ENCODE measurements at regions not wholly inside any gene's neighbourhood (a gene's known extent, or its start where the extent isn't known, plus 50 kb on each side); places are given as distances from the start of the nearest gene placed in this dataset.
A peak's percentile ranks its signal among the peaks of the same experiment; 100 is the strongest.

DNA sequence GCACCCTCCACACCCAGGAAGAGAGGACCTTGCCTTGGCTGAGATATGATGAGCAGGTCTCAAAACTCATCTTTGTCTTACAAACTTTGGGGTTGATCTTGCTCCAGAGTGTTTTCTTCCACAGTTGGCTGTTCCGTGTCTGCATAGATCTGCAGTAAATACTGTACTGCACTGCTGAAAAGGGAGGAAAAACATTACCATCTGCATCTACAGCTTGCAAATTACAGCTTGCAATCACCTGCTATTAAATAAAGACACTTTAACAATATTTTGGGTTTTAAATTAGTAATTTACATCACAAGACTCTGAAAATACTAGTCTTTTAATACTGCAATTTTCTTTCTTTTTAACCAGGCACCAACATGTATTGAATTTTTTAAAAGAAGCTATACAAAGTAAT is 499.5 kb downstream of the STIM2 start:
- Histone ChIP-seq H3K27ac (ENCODE audit: low read length) (no peak overlapping the region), H3K4me1 (ENCODE audit: control insufficient read depth, insufficient read depth, low read length) (no peaks in the 10 kb centered on the region), H3K27me3 (ENCODE audit: control insufficient read depth, insufficient read depth, low read length) (no peaks in the 10 kb centered on the region), H3K4me3 (ENCODE audit: low read depth in 2 of 2, low read length in 2 of 2) (no peak overlapping the region), H3K9me3 (ENCODE audit: control insufficient read depth, insufficient read depth, low read depth, low read length) (no peaks in the 10 kb centered on the region), H3K36me3 (ENCODE audit: control insufficient read depth, insufficient read depth, low read length) (no peaks in the 10 kb centered on the region)
- ChIA-PET CTCF (no interaction called here), POLR2A (no interaction called here)
- in situ Hi-C loops (cut with HindIII; ENCODE audit: low pct_unique_long_range_greater_than_20kb, low sequenced_read_pairs) (no loop called here), intact Hi-C loops (cut with micrococcal nuclease; ENCODE audit: unreplicated experiment) (no loop called here)
- ATAC-seq, result no peak
- DNase-seq (ENCODE audit: low read depth, low spot score), result no peak
- no TSS peak for BruUV-seq (replicated peaks)
- TF ChIP-seq POLR2AphosphoS5 (IDR thresholded peaks at IDR 0.05; ENCODE audit: low read depth, low read length) (no peak), TCF7L2 (IDR thresholded peaks at IDR 0.05; ENCODE audit: low read depth, low read length) (no peak), SIN3A (IDR thresholded peaks at IDR 0.05; ENCODE audit: borderline replicate concordance, insufficient read depth, low read depth, low read length) (no peak)
- TF ChIP-seq, protein P1, sequence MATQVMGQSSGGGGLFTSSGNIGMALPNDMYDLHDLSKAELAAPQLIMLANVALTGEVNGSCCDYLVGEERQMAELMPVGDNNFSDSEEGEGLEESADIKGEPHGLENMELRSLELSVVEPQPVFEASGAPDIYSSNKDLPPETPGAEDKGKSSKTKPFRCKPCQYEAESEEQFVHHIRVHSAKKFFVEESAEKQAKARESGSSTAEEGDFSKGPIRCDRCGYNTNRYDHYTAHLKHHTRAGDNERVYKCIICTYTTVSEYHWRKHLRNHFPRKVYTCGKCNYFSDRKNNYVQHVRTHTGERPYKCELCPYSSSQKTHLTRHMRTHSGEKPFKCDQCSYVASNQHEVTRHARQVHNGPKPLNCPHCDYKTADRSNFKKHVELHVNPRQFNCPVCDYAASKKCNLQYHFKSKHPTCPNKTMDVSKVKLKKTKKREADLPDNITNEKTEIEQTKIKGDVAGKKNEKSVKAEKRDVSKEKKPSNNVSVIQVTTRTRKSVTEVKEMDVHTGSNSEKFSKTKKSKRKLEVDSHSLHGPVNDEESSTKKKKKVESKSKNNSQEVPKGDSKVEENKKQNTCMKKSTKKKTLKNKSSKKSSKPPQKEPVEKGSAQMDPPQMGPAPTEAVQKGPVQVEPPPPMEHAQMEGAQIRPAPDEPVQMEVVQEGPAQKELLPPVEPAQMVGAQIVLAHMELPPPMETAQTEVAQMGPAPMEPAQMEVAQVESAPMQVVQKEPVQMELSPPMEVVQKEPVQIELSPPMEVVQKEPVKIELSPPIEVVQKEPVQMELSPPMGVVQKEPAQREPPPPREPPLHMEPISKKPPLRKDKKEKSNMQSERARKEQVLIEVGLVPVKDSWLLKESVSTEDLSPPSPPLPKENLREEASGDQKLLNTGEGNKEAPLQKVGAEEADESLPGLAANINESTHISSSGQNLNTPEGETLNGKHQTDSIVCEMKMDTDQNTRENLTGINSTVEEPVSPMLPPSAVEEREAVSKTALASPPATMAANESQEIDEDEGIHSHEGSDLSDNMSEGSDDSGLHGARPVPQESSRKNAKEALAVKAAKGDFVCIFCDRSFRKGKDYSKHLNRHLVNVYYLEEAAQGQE (IDR thresholded peaks at IDR 0.05; ENCODE audit: insufficient read depth in 1 of 2, low read depth in 2 of 2, low read length in 1 of 2), result no peak
- TF ChIP-seq, protein P2, sequence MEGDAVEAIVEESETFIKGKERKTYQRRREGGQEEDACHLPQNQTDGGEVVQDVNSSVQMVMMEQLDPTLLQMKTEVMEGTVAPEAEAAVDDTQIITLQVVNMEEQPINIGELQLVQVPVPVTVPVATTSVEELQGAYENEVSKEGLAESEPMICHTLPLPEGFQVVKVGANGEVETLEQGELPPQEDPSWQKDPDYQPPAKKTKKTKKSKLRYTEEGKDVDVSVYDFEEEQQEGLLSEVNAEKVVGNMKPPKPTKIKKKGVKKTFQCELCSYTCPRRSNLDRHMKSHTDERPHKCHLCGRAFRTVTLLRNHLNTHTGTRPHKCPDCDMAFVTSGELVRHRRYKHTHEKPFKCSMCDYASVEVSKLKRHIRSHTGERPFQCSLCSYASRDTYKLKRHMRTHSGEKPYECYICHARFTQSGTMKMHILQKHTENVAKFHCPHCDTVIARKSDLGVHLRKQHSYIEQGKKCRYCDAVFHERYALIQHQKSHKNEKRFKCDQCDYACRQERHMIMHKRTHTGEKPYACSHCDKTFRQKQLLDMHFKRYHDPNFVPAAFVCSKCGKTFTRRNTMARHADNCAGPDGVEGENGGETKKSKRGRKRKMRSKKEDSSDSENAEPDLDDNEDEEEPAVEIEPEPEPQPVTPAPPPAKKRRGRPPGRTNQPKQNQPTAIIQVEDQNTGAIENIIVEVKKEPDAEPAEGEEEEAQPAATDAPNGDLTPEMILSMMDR (IDR thresholded peaks at IDR 0.05), result no peak

DNA sequence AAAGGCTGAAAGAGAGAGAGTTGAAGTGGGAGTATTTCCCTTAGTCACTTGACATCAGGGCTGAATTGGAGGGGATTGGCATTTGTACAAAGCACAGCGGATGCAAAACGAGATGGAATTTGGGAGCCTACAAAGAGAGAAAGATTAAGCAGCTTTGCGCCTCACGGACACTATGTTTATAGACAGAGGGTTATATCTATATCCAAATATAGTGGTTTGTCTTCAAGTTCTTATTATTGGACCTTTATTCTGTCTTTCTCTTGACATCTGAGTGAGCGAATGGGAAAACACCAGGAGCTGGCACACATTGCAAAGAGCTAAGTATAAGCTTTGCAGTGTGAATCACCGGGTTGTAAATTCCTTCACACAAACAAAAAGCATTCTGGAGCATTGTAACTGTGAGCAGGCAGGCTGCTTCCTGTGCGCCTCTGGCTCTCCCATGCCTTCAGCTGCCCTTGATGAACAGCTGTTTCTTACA is 500.2 kb downstream of the STIM2 start:
- POLR2A ChIA-PET, result no interaction called here
- TF ChIP-seq SIN3A (IDR thresholded peaks at IDR 0.05; ENCODE audit: borderline replicate concordance, insufficient read depth, low read depth, low read length) (no peak), TCF7L2 (IDR thresholded peaks at IDR 0.05; ENCODE audit: low read depth, low read length) (peak; percentile 53; the same call in 1 of the 2 replicates)
- Histone ChIP-seq H3K9me3 (ENCODE audit: control insufficient read depth, insufficient read depth, low read depth, low read length) (no peaks in the 10 kb centered on the region), H3K27me3 (ENCODE audit: control insufficient read depth, insufficient read depth, low read length) (no peaks in the 10 kb centered on the region), H3K36me3 (ENCODE audit: control insufficient read depth, insufficient read depth, low read length) (no peaks in the 10 kb centered on the region), H3K27ac (ENCODE audit: low read length) (no peak overlapping the region), H3K4me3 (ENCODE audit: low read depth in 2 of 2, low read length in 2 of 2) (no peak overlapping the region), H3K4me1 (ENCODE audit: control insufficient read depth, insufficient read depth, low read length) (no peaks in the 10 kb centered on the region)
- intact Hi-C loops (cut with micrococcal nuclease; ENCODE audit: unreplicated experiment) (no loop called here), in situ Hi-C loops (cut with HindIII; ENCODE audit: low pct_unique_long_range_greater_than_20kb, low sequenced_read_pairs) (no loop called here)
- CTCF ChIA-PET, result no interaction called here
- DNase-seq (ENCODE audit: low read depth, low spot score) (no peak), ATAC-seq (peak; percentile 88)
- no TSS peak for BruUV-seq (replicated peaks)

DNA sequence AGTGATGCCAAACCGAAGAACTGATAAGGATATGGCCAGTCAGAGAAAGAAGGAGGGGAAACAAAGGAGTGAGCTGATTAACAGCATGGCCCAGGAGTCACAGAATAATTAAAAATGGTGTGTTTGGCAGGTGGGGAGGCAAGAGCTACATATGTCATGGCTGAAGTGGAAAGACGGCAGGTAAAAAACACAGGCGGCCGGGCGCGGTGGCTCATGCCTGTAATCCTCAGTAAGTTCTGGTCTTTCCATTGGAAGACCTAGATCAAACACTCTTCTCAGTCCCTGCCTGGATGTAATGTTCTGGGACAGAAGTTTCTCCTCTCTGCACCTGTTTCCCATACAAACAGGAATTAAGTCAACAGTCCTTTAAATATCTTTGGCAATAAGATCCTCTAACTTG is 503.9 kb downstream of the STIM2 start:
- DNase-seq (ENCODE audit: low read depth, low spot score) (no peak), ATAC-seq (no peak)
- H3K36me3 ChIP-seq (ENCODE audit: control insufficient read depth, insufficient read depth, low read length), result no peaks in the 10 kb centered on the region
- TF ChIP-seq SIN3A (IDR thresholded peaks at IDR 0.05; ENCODE audit: borderline replicate concordance, insufficient read depth, low read depth, low read length), result no peak
- TF ChIP-seq POLR2AphosphoS5 (IDR thresholded peaks at IDR 0.05; ENCODE audit: low read depth, low read length), result no peak
- no peak for TF ChIP-seq TCF7L2 (IDR thresholded peaks at IDR 0.05; ENCODE audit: low read depth, low read length)
- TF ChIP-seq, protein P2 (IDR thresholded peaks at IDR 0.05), result no peak
- TF ChIP-seq, protein P1 (IDR thresholded peaks at IDR 0.05; ENCODE audit: insufficient read depth in 1 of 2, low read depth in 2 of 2, low read length in 1 of 2), result no peak
- H3K4me3 ChIP-seq (ENCODE audit: low read depth in 2 of 2, low read length in 2 of 2), result no peak overlapping the region
- no peaks in the 10 kb centered on the region for H3K4me1 ChIP-seq (ENCODE audit: control insufficient read depth, insufficient read depth, low read length)
- intact Hi-C loops (cut with micrococcal nuclease; ENCODE audit: unreplicated experiment), result no loop called here
- no TSS peak for BruUV-seq (replicated peaks)
- POLR2A ChIA-PET, result no interaction called here
- in situ Hi-C loops (cut with HindIII; ENCODE audit: low pct_unique_long_range_greater_than_20kb, low sequenced_read_pairs), result no loop called here
- no peaks in the 10 kb centered on the region for H3K9me3 ChIP-seq (ENCODE audit: control insufficient read depth, insufficient read depth, low read depth, low read length)
- no peaks in the 10 kb centered on the region for H3K27me3 ChIP-seq (ENCODE audit: control insufficient read depth, insufficient read depth, low read length)
- CTCF ChIA-PET, result no interaction called here
- H3K27ac ChIP-seq (ENCODE audit: low read length), result no peak overlapping the region

Data from Panc1 (cell line).